B cell (primary cell): ENCODE measurements at regions not wholly inside any gene's neighbourhood (a gene's known extent, or its start where the extent isn't known, plus 50 kb on each side); places are given as distances from the start of the nearest gene placed in this dataset.

Experiments
- EZH2 ChIP-seq: IDR thresholded peaks from 2 replicates; pipeline ENCODE4 v1.6.1; 2012; ENCODE audit warnings: borderline replicate concordance, low read depth, mild to moderate bottlenecking, moderate library complexity, low read length; ENCODE audit not compliant: insufficient read depth, poor library complexity, severe bottlenecking
- TF ChIP-seq, protein P1 (sequence below): fragments of 200-600 bp; IDR thresholded peaks from one replicate; pipeline ENCODE4 v1.8.0; 2022; ENCODE audit warnings: antibody characterized with exemption, mild to moderate bottlenecking

DNA sequence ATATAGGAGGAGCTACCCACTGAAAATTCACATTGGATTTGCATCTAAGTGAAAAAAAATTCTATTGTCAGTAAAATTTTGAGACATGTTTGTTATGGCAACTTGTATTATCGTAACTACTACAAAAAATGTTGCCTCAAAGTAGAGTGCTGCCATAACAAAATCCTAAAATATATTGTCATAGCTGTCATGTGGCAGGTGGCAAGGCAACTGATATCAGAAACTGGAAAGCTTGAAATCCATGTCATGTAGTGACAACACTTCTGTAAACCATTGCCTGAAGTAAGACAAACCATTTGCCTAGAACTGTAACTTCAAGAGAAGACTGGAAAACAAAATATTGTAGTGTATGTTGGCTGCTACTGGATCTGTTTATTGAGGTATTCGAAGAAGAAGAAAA lies 697.5 kb upstream of the CELF4 start:
- TF ChIP-seq, protein P1, sequence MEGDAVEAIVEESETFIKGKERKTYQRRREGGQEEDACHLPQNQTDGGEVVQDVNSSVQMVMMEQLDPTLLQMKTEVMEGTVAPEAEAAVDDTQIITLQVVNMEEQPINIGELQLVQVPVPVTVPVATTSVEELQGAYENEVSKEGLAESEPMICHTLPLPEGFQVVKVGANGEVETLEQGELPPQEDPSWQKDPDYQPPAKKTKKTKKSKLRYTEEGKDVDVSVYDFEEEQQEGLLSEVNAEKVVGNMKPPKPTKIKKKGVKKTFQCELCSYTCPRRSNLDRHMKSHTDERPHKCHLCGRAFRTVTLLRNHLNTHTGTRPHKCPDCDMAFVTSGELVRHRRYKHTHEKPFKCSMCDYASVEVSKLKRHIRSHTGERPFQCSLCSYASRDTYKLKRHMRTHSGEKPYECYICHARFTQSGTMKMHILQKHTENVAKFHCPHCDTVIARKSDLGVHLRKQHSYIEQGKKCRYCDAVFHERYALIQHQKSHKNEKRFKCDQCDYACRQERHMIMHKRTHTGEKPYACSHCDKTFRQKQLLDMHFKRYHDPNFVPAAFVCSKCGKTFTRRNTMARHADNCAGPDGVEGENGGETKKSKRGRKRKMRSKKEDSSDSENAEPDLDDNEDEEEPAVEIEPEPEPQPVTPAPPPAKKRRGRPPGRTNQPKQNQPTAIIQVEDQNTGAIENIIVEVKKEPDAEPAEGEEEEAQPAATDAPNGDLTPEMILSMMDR = no peak
- no peak for TF ChIP-seq EZH2
